Tongue (tissue), 1 donor: ENCODE measurements at regions not wholly inside any gene's neighbourhood (a gene's known extent, or its start where the extent isn't known, plus 50 kb on each side); places are given as distances from the start of the nearest gene placed in this dataset.
"Not testable (repeated sequence)": the region's sequence is repeated elsewhere in the genome, so short reads cannot be mapped to it uniquely, and the experiment has no call there.

Source experiments
- DNase-seq: peaks from one replicate; pipeline ENCODE4 v3.0.0-alpha.2; 2015

- DNase-seq = no peak
Observed at GRCh38 chr13:81350056-81350455, 1009.1 kb upstream of the SPRY2 start.

GRCh38 chr13:81340118-81341069 is 999.5 kb upstream of the SPRY2 start:
- DNase-seq = not testable (repeated sequence)

- DNase-seq = not testable (repeated sequence)
Observed at GRCh38 chr13:81339666-81340065, 998.7 kb upstream of the SPRY2 start.

GRCh38 chr13:81334481-81334880 is 993.6 kb upstream of the SPRY2 start:
- no peak for DNase-seq

- DNase-seq = no peak
Observed at GRCh38 chr13:81326913-81327312, 986.0 kb upstream of the SPRY2 start.

GRCh38 chr13:81320516-81320915 is 979.6 kb upstream of the SPRY2 start:
- no peak for DNase-seq

GRCh38 chr13:81319351-81319750 is 978.4 kb upstream of the SPRY2 start:
- DNase-seq = no peak

- DNase-seq = no peak
Observed at GRCh38 chr13:81318231-81319019, 977.5 kb upstream of the SPRY2 start.

GRCh38 chr13:81314461-81314860 is 973.5 kb upstream of the SPRY2 start:
- no peak for DNase-seq

GRCh38 chr13:81305928-81306327 is 965.0 kb upstream of the SPRY2 start:
- no peak for DNase-seq

GRCh38 chr13:81304121-81304659 is 963.3 kb upstream of the SPRY2 start:
- DNase-seq = peak; percentile 9

GRCh38 chr13:81302677-81303076 is 961.8 kb upstream of the SPRY2 start:
- no peak for DNase-seq

- DNase-seq = no peak
Observed at GRCh38 chr13:81302125-81302524, 961.2 kb upstream of the SPRY2 start.

GRCh38 chr13:81295177-81295576 is 954.3 kb upstream of the SPRY2 start:
- DNase-seq = no peak

GRCh38 chr13:81293594-81294164 is 952.8 kb upstream of the SPRY2 start:
- no peak for DNase-seq

GRCh38 chr13:81283561-81283960 is 942.6 kb upstream of the SPRY2 start:
- DNase-seq = no peak

- DNase-seq = no peak
Observed at GRCh38 chr13:81283062-81283461, 942.1 kb upstream of the SPRY2 start.

- no peak for DNase-seq
Observed at GRCh38 chr13:81275666-81276258, 934.8 kb upstream of the SPRY2 start.

- no peak for DNase-seq
Observed at GRCh38 chr13:81247711-81248110, 906.8 kb upstream of the SPRY2 start.

GRCh38 chr13:81246556-81246955 is 905.6 kb upstream of the SPRY2 start:
- DNase-seq = no peak

- DNase-seq = no peak
Observed at GRCh38 chr13:81244011-81244410, 903.1 kb upstream of the SPRY2 start.

- DNase-seq = no peak
Observed at GRCh38 chr13:81230386-81230785, 889.5 kb upstream of the SPRY2 start.
